Spleen (tissue), 11 donors: ENCODE measurements at regions not wholly inside any gene's neighbourhood (a gene's known extent, or its start where the extent isn't known, plus 50 kb on each side); places are given as distances from the start of the nearest gene placed in this dataset.

ENCODE experiments used
- DNase-seq: peaks from one replicate; pipeline ENCODE4 v3.0.0-alpha.2; 2020
- H3K27ac ChIP-seq, 8 donors: fragments of 200-600 bp; sonication (generic) in 7 of 8; 1 replicate in 4 of 8; 2 replicates in 4 of 8; pipeline versions ENCODE4 v1.5.0 to v1.8.0; 2016 to 2021; ENCODE audit warnings: inconsistent platforms in 4 of 8, mild to moderate bottlenecking in 4 of 8, moderate library complexity in 1 of 8
- H3K27me3 ChIP-seq, 7 donors: fragments of 200-600 bp; sonication (generic) in 6 of 7; replicated peaks in 1 of 7; 1 replicate in 4 of 7; 2 replicates in 3 of 7; pipeline versions ENCODE4 v1.5.0 to v1.8.0; 2016 to 2021; ENCODE audit warnings: inconsistent platforms in 3 of 7, mild to moderate bottlenecking in 1 of 7
- H3K36me3 ChIP-seq, 6 donors: fragments of 200-600 bp; sonication (generic) in 5 of 6; 1 replicate in 4 of 6; 2 replicates in 2 of 6; pipeline versions ENCODE4 v1.5.0 to v1.8.0; 2016 to 2021; ENCODE audit warnings: inconsistent platforms in 2 of 6
- H3K4me1 ChIP-seq, 6 donors: fragments of 200-600 bp; sonication (generic) in 5 of 6; 1 replicate in 3 of 6; 2 replicates in 3 of 6; pipeline versions ENCODE4 v1.5.0 to v1.8.0; 2016 to 2021; ENCODE audit warnings: inconsistent platforms in 3 of 6
- H3K4me3 ChIP-seq, 8 donors: fragments of 200-600 bp; sonication (generic) in 7 of 8; 1 replicate in 4 of 8; 2 replicates in 4 of 8; pipeline versions ENCODE4 v1.5.0 to v1.8.0; 2016 to 2021; ENCODE audit warnings: inconsistent platforms in 4 of 8, mild to moderate bottlenecking in 4 of 8, moderate library complexity in 2 of 8
- H3K9me3 ChIP-seq, 8 donors: fragments of 200-600 bp; sonication (generic) in 7 of 8; 1 replicate in 4 of 8; 2 replicates in 4 of 8; pipeline versions ENCODE4 v1.5.0 to v1.8.0; 2016 to 2021; ENCODE audit warnings: inconsistent platforms in 4 of 8
- CTCF ChIP-seq, 11 experiments: fragments of 200-600 bp in 7 of 11; fragments of 450-650 bp in 4 of 11; sonication (generic) in 4 of 11; IDR thresholded peaks in 8 of 11; conservative IDR thresholded peaks in 3 of 11; 1 replicate in 7 of 11; 2 replicates in 4 of 11; pipeline versions ENCODE4 v1.4.0 to v1.8.0; 2016 to 2021; ENCODE audit warnings: antibody characterized with exemption in 11 of 11, inconsistent platforms in 4 of 11, mild to moderate bottlenecking in 1 of 11
- POLR2A ChIP-seq, 3 donors: fragments of 450-650 bp; IDR thresholded peaks; one replicate each; pipeline ENCODE4 v1.5.1; 2017; ENCODE audit warnings: antibody characterized with exemption in 3 of 3, mild to moderate bottlenecking in 1 of 3
- POLR2AphosphoS5 ChIP-seq, 3 donors: sonication (generic); formaldehyde crosslinking; IDR thresholded peaks; one replicate each; pipeline ENCODE4 v1.5.1; 2017; ENCODE audit warnings: antibody characterized with exemption in 3 of 3
- WGBS, 5 donors: extraction: QIAGEN DNeasy Blood & Tissue Kit in 3 of 5; methylation state at CpG; one replicate each; pipeline versions ENCODE4 v1.1.5 to v1.1.7; 2013 to 2018; 5-methylcytosine and 5-hydroxymethylcytosine counted together
- intact Hi-C: fragments of 100-400 bp; cut with DNase I; formaldehyde crosslinking; loops from one replicate; pipeline ENCODE4 v1.15.0; 2023; ENCODE audit warnings: low total_unique reads
- donor health status: healthy with polysubstance abuse.
- donor health status: DM: no; HTN: no; CAD: no; lungs with moderate emphysema.
- donor health status: DM: no; HTN: no; CAD: no.
- donor health status: Bipolar disorder and iron deficiency.
- donor health status: healthy.
- donor health status: DM: no; HTN: no; CAD: no.
- donor health status: DM: yes; HTN: yes; CAD: no.

GRCh38 chr5:162299793-162300192 lies 232.2 kb downstream of the GABRG2 start:
- H3K9me3 ChIP-seq, result peaks cover 0 to 18% (median 0%) of the 10 kb centered on the region in 8 donors
- no peak overlapping the region for H3K27ac ChIP-seq
- H3K4me1 ChIP-seq, result no peaks in the 10 kb centered on the region
- no peak for DNase-seq
- intact Hi-C loops, result no loop called here
- TF ChIP-seq POLR2A (IDR thresholded peaks at IDR 0.05) (no peak), CTCF (IDR thresholded peaks at IDR 0.05 in 8 of 11, conservative IDR thresholded peaks at IDR 0.05 in 3 of 11) (no peak), POLR2AphosphoS5 (IDR thresholded peaks at IDR 0.05) (no peak)
- no peaks in the 10 kb centered on the region for H3K36me3 ChIP-seq
- WGBS, 5 donors, result 70 to 97% (median 82%) methylated on average over 2 of the region's 2 CpGs
- no peaks in the 10 kb centered on the region for H3K27me3 ChIP-seq
- H3K4me3 ChIP-seq, result no peak overlapping the region

- intact Hi-C loops, result no loop called here
- no peak for DNase-seq
- Histone ChIP-seq H3K27ac (no peak overlapping the region), H3K4me1 (no peaks in the 10 kb centered on the region), H3K9me3 (peaks cover 0 to 25% (median 0%) of the 10 kb centered on the region in 8 donors), H3K27me3 (no peaks in the 10 kb centered on the region), H3K36me3 (no peaks in the 10 kb centered on the region), H3K4me3 (no peak overlapping the region)
- TF ChIP-seq POLR2A (IDR thresholded peaks at IDR 0.05) (no peak), POLR2AphosphoS5 (IDR thresholded peaks at IDR 0.05) (no peak), CTCF (IDR thresholded peaks at IDR 0.05 in 8 of 11, conservative IDR thresholded peaks at IDR 0.05 in 3 of 11) (no peak)
Observed at GRCh38 chr5:162301356-162301755, 233.8 kb downstream of the GABRG2 start.

- no peak overlapping the region for H3K27ac ChIP-seq
- TF ChIP-seq POLR2A (IDR thresholded peaks at IDR 0.05) (no peak), POLR2AphosphoS5 (IDR thresholded peaks at IDR 0.05) (no peak), CTCF (IDR thresholded peaks at IDR 0.05 in 8 of 11, conservative IDR thresholded peaks at IDR 0.05 in 3 of 11) (no peak)
- DNase-seq, result no peak
- no peaks in the 10 kb centered on the region for H3K4me1 ChIP-seq
- no peaks in the 10 kb centered on the region for H3K36me3 ChIP-seq
- intact Hi-C loops, result no loop called here
- no peak overlapping the region for H3K4me3 ChIP-seq
- H3K9me3 ChIP-seq, result peaks cover 0 to 20% (median 8%) of the 10 kb centered on the region in 8 donors
- no peaks in the 10 kb centered on the region for H3K27me3 ChIP-seq
- 6 to 13% (median 10%) methylated on average over 3 of the region's 3 CpGs for WGBS, 5 donors
Observed at GRCh38 chr5:162323466-162323865, 255.9 kb downstream of the GABRG2 start.

- intact Hi-C loops, result no loop called here
- WGBS, 5 donors, result 67 to 86% (median 77%) methylated on average over 3 of the region's 3 CpGs
- TF ChIP-seq POLR2A (IDR thresholded peaks at IDR 0.05) (no peak), POLR2AphosphoS5 (IDR thresholded peaks at IDR 0.05) (no peak), CTCF (IDR thresholded peaks at IDR 0.05 in 8 of 11, conservative IDR thresholded peaks at IDR 0.05 in 3 of 11) (no peak)
Observed at GRCh38 chr5:162324328-162324727, 256.8 kb downstream of the GABRG2 start.

More at GRCh38 chr5:162324328-162324727, 256.8 kb downstream of the GABRG2 start:
- Histone ChIP-seq H3K27me3 (no peaks in the 10 kb centered on the region), H3K4me3 (no peak overlapping the region), H3K9me3 (peaks cover 0 to 15% (median 8%) of the 10 kb centered on the region in 8 donors), H3K36me3 (no peaks in the 10 kb centered on the region), H3K27ac (no peak overlapping the region), H3K4me1 (no peaks in the 10 kb centered on the region)
- no peak for DNase-seq
